Activated naive CD4-positive, alpha-beta T cell treated with anti-CD3 and anti-CD28 coated beads for 36 hours (primary cell): ENCODE measurements at regions not wholly inside any gene's neighbourhood (a gene's known extent, or its start where the extent isn't known, plus 50 kb on each side); places are given as distances from the start of the nearest gene placed in this dataset.
"Not testable (repeated sequence)": the region's sequence is repeated elsewhere in the genome, so short reads cannot be mapped to it uniquely, and the experiment has no call there.

Experiments used
- CTCF ChIA-PET: fragments of 350-600 bp; sonication (Branson Sonifier 250); formaldehyde crosslinking; loops from one replicate; lab custom pipeline; 2021; ENCODE audit warnings: antibody characterized with exemption; lab: Charles Lee
- DNase-seq: peaks from one replicate; pipeline ENCODE4 v3.0.0-alpha.2; 2020
- H3K27ac Mint-ChIP-seq: one replicate; pipeline ENCODE4 v1.8.0; 2021; ENCODE audit warnings: mild to moderate bottlenecking, mixed read lengths
- H3K27me3 Mint-ChIP-seq: one replicate; pipeline ENCODE4 v1.8.0; 2021; ENCODE audit warnings: low read depth, mixed read lengths
- H3K36me3 Mint-ChIP-seq: one replicate; pipeline ENCODE4 v1.8.0; 2021; ENCODE audit warnings: low read depth, mixed read lengths
- H3K4me1 Mint-ChIP-seq: one replicate; pipeline ENCODE4 v1.8.0; 2021; ENCODE audit warnings: low read depth, mixed read lengths
- H3K4me3 Mint-ChIP-seq: one replicate; pipeline ENCODE4 v1.8.0; 2021; ENCODE audit warnings: mild to moderate bottlenecking, moderate library complexity, mixed read lengths
- H3K9me3 Mint-ChIP-seq: one replicate; pipeline ENCODE4 v1.8.0; 2021; ENCODE audit warnings: mixed read lengths
- intact Hi-C: fragments of 100-400 bp; cut with micrococcal nuclease; formaldehyde crosslinking; loops from one replicate; pipeline ENCODE4 v1.15.1; 2023

- no peak overlapping the region for H3K4me3 Mint-ChIP-seq
- peaks cover 12% of the 10 kb centered on the region for H3K4me1 Mint-ChIP-seq
- no peak for DNase-seq
- no peaks in the 10 kb centered on the region for H3K9me3 Mint-ChIP-seq
- CTCF ChIA-PET: no interaction called here
- H3K27ac Mint-ChIP-seq: no peak overlapping the region
- H3K36me3 Mint-ChIP-seq: peaks cover 1% of the 10 kb centered on the region
- peaks cover 23% of the 10 kb centered on the region for H3K27me3 Mint-ChIP-seq
- intact Hi-C loops: no loop called here
Observed at GRCh38 chr11:70593446-70593983, 195.2 kb downstream of the CTTN start.

- intact Hi-C loops: no loop called here
- Mint-ChIP-seq H3K4me1 (peaks cover 12% of the 10 kb centered on the region), H3K27ac (no peak overlapping the region), H3K4me3 (no peak overlapping the region), H3K27me3 (peaks cover 23% of the 10 kb centered on the region), H3K36me3 (peaks cover 1% of the 10 kb centered on the region), H3K9me3 (no peaks in the 10 kb centered on the region)
- no peak for DNase-seq
- CTCF ChIA-PET: no interaction called here
Observed at GRCh38 chr11:70594031-70594430, 195.7 kb downstream of the CTTN start.

- Mint-ChIP-seq H3K4me1 (peaks cover 10% of the 10 kb centered on the region), H3K36me3 (peaks cover 1% of the 10 kb centered on the region), H3K9me3 (no peaks in the 10 kb centered on the region), H3K27ac (no peak overlapping the region), H3K4me3 (no peak overlapping the region), H3K27me3 (peaks cover 19% of the 10 kb centered on the region)
- no peak for DNase-seq
- CTCF ChIA-PET: no interaction called here
- intact Hi-C loops: no loop called here
Observed at GRCh38 chr11:70594606-70595005, 196.3 kb downstream of the CTTN start.

GRCh38 chr11:70595016-70595415 is 196.7 kb downstream of the CTTN start:
- H3K9me3 Mint-ChIP-seq: no peaks in the 10 kb centered on the region
- peaks cover 1% of the 10 kb centered on the region for H3K36me3 Mint-ChIP-seq
- H3K27me3 Mint-ChIP-seq: peaks cover 18% of the 10 kb centered on the region
- H3K4me1 Mint-ChIP-seq: peaks cover 9% of the 10 kb centered on the region
- CTCF ChIA-PET: no interaction called here
- H3K4me3 Mint-ChIP-seq: no peak overlapping the region
- H3K27ac Mint-ChIP-seq: no peak overlapping the region
- intact Hi-C loops: no loop called here
- DNase-seq: no peak

- Mint-ChIP-seq H3K27ac (no peak overlapping the region), H3K4me3 (no peak overlapping the region), H3K9me3 (no peaks in the 10 kb centered on the region), H3K4me1 (peaks cover 5% of the 10 kb centered on the region), H3K36me3 (peaks cover 1% of the 10 kb centered on the region), H3K27me3 (peaks cover 18% of the 10 kb centered on the region)
- CTCF ChIA-PET: no interaction called here
- intact Hi-C loops: no loop called here
- no peak for DNase-seq
Observed at GRCh38 chr11:70595452-70595851, 197.1 kb downstream of the CTTN start.

GRCh38 chr11:70596091-70596490 is 197.8 kb downstream of the CTTN start:
- Mint-ChIP-seq H3K27ac (no peak overlapping the region), H3K36me3 (peaks cover 1% of the 10 kb centered on the region), H3K9me3 (no peaks in the 10 kb centered on the region), H3K27me3 (peaks cover 16% of the 10 kb centered on the region), H3K4me1 (no peaks in the 10 kb centered on the region), H3K4me3 (no peak overlapping the region)
- no peak for DNase-seq
- CTCF ChIA-PET: no interaction called here
- intact Hi-C loops: no loop called here

GRCh38 chr11:70597006-70597555 is 198.8 kb downstream of the CTTN start:
- peaks cover 16% of the 10 kb centered on the region for H3K27me3 Mint-ChIP-seq
- H3K9me3 Mint-ChIP-seq: no peaks in the 10 kb centered on the region
- H3K27ac Mint-ChIP-seq: no peak overlapping the region
- H3K36me3 Mint-ChIP-seq: peaks cover 1% of the 10 kb centered on the region
- H3K4me3 Mint-ChIP-seq: no peak overlapping the region
- CTCF ChIA-PET: no interaction called here
- no peaks in the 10 kb centered on the region for H3K4me1 Mint-ChIP-seq
- intact Hi-C loops: no loop called here
- DNase-seq: no peak

- Mint-ChIP-seq H3K4me3 (no peak overlapping the region), H3K36me3 (peaks cover 1% of the 10 kb centered on the region), H3K27me3 (peaks cover 13% of the 10 kb centered on the region), H3K4me1 (no peaks in the 10 kb centered on the region), H3K9me3 (no peaks in the 10 kb centered on the region), H3K27ac (no peak overlapping the region)
- intact Hi-C loops: no loop called here
- no peak for DNase-seq
- CTCF ChIA-PET: no interaction called here
Observed at GRCh38 chr11:70597751-70598625, 199.7 kb downstream of the CTTN start.

- H3K9me3 Mint-ChIP-seq, H3K36me3 Mint-ChIP-seq, H3K4me3 Mint-ChIP-seq, CTCF ChIA-PET, intact Hi-C loops, H3K4me1 Mint-ChIP-seq, H3K27me3 Mint-ChIP-seq, DNase-seq, H3K27ac Mint-ChIP-seq: not testable (repeated sequence)
Observed at GRCh38 chr11:70600911-70601415, 202.6 kb downstream of the CTTN start.

GRCh38 chr11:70601861-70602538 is 203.7 kb downstream of the CTTN start:
- intact Hi-C loops: no loop called here
- DNase-seq: no peak
- Mint-ChIP-seq H3K4me1 (no peaks in the 10 kb centered on the region), H3K4me3 (no peak overlapping the region), H3K9me3 (no peaks in the 10 kb centered on the region), H3K27me3 (peaks cover 5% of the 10 kb centered on the region), H3K27ac (no peak overlapping the region), H3K36me3 (peaks cover 1% of the 10 kb centered on the region)
- CTCF ChIA-PET: no interaction called here

- Mint-ChIP-seq H3K4me1 (no peaks in the 10 kb centered on the region), H3K27ac (no peak overlapping the region), H3K4me3 (no peak overlapping the region), H3K36me3 (no peaks in the 10 kb centered on the region), H3K9me3 (no peaks in the 10 kb centered on the region), H3K27me3 (peaks cover under 1% of the 10 kb centered on the region)
- CTCF ChIA-PET: no interaction called here
- intact Hi-C loops: no loop called here
- no peak for DNase-seq
Observed at GRCh38 chr11:70603114-70603755, 204.9 kb downstream of the CTTN start.

GRCh38 chr11:70603756-70604211 is 205.5 kb downstream of the CTTN start:
- CTCF ChIA-PET: no interaction called here
- no peak for DNase-seq
- no peaks in the 10 kb centered on the region for H3K27me3 Mint-ChIP-seq
- intact Hi-C loops: no loop called here
- no peaks in the 10 kb centered on the region for H3K4me1 Mint-ChIP-seq
- H3K36me3 Mint-ChIP-seq: no peaks in the 10 kb centered on the region
- no peaks in the 10 kb centered on the region for H3K9me3 Mint-ChIP-seq
- no peak overlapping the region for H3K4me3 Mint-ChIP-seq
- H3K27ac Mint-ChIP-seq: no peak overlapping the region
